GM18511 (cell line): ENCODE measurements at regions not wholly inside any gene's neighbourhood (a gene's known extent, or its start where the extent isn't known, plus 50 kb on each side); places are given as distances from the start of the nearest gene placed in this dataset.

ENCODE experiments used
- ATAC-seq: cut with Tn5 transposase; IDR thresholded peaks from one replicate; pipeline ENCODE4 v1.9.1; 2021; ENCODE audit warnings: mild to moderate bottlenecking, moderate library complexity; ENCODE audit not compliant: unreplicated experiment

- ATAC-seq: no peak
These were observed 104.9 kb upstream of the AGBL1 start for GRCh38 chr15:85974742-85975141.

- no peak for ATAC-seq
These were observed 103.6 kb upstream of the AGBL1 start for GRCh38 chr15:85976102-85976501.

GRCh38 chr15:85976986-85977385, 102.7 kb upstream of the AGBL1 start:
- no peak for ATAC-seq

GRCh38 chr15:85977586-85977985, 102.1 kb upstream of the AGBL1 start:
- ATAC-seq: no peak

- ATAC-seq: no peak
These were observed 99.7 kb upstream of the AGBL1 start for GRCh38 chr15:85979929-85980328.

- ATAC-seq: no peak
These were observed 98.7 kb upstream of the AGBL1 start for GRCh38 chr15:85980946-85981345.

GRCh38 chr15:85984241-85984640, 95.4 kb upstream of the AGBL1 start:
- ATAC-seq: no peak

- no peak for ATAC-seq
These were observed 93.6 kb upstream of the AGBL1 start for GRCh38 chr15:85986116-85986515.

GRCh38 chr15:85986741-85987140, 92.9 kb upstream of the AGBL1 start:
- ATAC-seq: no peak

- ATAC-seq: no peak
These were observed 90.9 kb upstream of the AGBL1 start for GRCh38 chr15:85988741-85989140.

GRCh38 chr15:85992224-85992623, 87.4 kb upstream of the AGBL1 start:
- no peak for ATAC-seq

- ATAC-seq: no peak
These were observed 86.6 kb upstream of the AGBL1 start for GRCh38 chr15:85993116-85993515.

- ATAC-seq: no peak
These were observed 82.1 kb upstream of the AGBL1 start for GRCh38 chr15:85997618-85998017.

- ATAC-seq: no peak
These were observed 80.0 kb upstream of the AGBL1 start for GRCh38 chr15:85999658-86000057.

GRCh38 chr15:86001200-86001599, 78.5 kb upstream of the AGBL1 start:
- no peak for ATAC-seq

- ATAC-seq: no peak
These were observed 77.2 kb upstream of the AGBL1 start for GRCh38 chr15:86002444-86002843.

GRCh38 chr15:86004061-86004460, 75.6 kb upstream of the AGBL1 start:
- ATAC-seq: no peak

- no peak for ATAC-seq
These were observed 73.1 kb upstream of the AGBL1 start for GRCh38 chr15:86006546-86006945.

- peak; percentile 67 for ATAC-seq
These were observed 69.9 kb upstream of the AGBL1 start for GRCh38 chr15:86009727-86010126.

- ATAC-seq: no peak
These were observed 69.3 kb upstream of the AGBL1 start for GRCh38 chr15:86010398-86010797.

GRCh38 chr15:86010891-86011290, 68.8 kb upstream of the AGBL1 start:
- no peak for ATAC-seq

- ATAC-seq: no peak
These were observed 65.7 kb upstream of the AGBL1 start for GRCh38 chr15:86014016-86014415.

- ATAC-seq: no peak
These were observed 62.9 kb upstream of the AGBL1 start for GRCh38 chr15:86016750-86017149.

- ATAC-seq: no peak
These were observed 61.0 kb upstream of the AGBL1 start for GRCh38 chr15:86018679-86019078.
